SJSA1 (cell line): ENCODE measurements at regions not wholly inside any gene's neighbourhood (a gene's known extent, or its start where the extent isn't known, plus 50 kb on each side); places are given as distances from the start of the nearest gene placed in this dataset.

ENCODE experiments used
- DNase-seq, 2 experiments: peaks; one replicate each; pipeline ENCODE4 v3.0.0-alpha.2; 2015 to 2020; ENCODE audit warnings: low spot score in 2 of 2, low read depth in 1 of 2
- H3K27ac ChIP-seq: fragments of 250-450 bp; sonication (Bioruptor Pico); 2 replicates; pipeline ENCODE4 v1.5.1; 2020; ENCODE audit warnings: mild to moderate bottlenecking, moderate library complexity
- H3K27me3 ChIP-seq: fragments of 250-450 bp; sonication (Bioruptor Pico); replicated peaks from 2 replicates; pipeline ENCODE4 v1.5.1; 2020; ENCODE audit warnings: mild to moderate bottlenecking, moderate library complexity
- H3K36me3 ChIP-seq: fragments of 250-450 bp; sonication (Bioruptor Pico); 2 replicates; pipeline ENCODE4 v1.5.1; 2020; ENCODE audit warnings: mild to moderate bottlenecking
- H3K4me1 ChIP-seq: fragments of 250-450 bp; sonication (Bioruptor Pico); replicated peaks from 2 replicates; pipeline ENCODE4 v1.6.1; 2021; ENCODE audit warnings: mild to moderate bottlenecking
- H3K4me3 ChIP-seq: fragments of 250-450 bp; sonication (Bioruptor Pico); 2 replicates; pipeline ENCODE4 v1.5.1; 2020; ENCODE audit warnings: mild to moderate bottlenecking
- H3K9me3 ChIP-seq: fragments of 250-450 bp; sonication (Bioruptor Pico); replicated peaks from 2 replicates; pipeline ENCODE4 v1.5.1; 2020; ENCODE audit warnings: mild to moderate bottlenecking

DNA sequence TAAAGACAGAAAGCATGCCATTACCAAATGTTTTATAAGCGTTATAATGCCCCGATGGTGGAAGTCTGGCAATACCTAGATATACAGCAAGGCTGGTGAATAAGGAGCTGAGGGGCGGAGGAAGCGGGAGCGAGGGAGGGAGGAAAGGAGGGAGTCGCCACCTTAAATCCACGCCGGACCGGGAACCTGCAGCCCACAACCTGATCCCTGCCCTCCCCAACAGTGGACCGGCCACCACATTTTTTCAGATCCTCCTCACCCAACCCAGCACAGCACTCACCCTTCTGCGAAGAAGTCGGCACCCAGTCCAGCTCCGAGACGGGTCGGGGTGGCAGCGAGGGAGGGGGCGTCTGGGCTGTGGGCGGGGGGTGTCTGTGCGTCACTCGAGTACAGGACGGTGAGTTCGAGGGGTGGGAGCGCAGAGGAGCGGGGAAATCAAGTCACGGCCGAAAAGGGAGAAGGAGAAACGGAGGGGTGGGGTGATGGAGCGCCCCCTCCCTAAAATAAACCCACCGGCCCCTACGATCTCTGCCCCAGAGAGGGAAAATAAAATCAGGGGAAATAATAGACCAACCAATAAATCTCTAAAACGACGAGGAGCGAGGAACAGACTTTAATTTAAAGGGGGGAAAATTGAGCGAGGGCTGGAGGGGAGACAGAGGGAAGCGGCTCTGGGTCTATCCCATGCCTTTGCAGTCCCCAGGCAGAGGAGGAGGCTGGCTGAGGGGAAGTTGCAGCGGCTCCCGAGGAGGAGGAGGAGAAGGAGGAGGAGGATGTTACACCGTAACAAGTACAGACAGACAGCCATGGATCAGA, 96.5 kb upstream of the SERTAD2 start:
- H3K9me3 ChIP-seq, result no peaks in the 10 kb centered on the region
- H3K4me3 ChIP-seq, result peak overlapping the region; percentile 46
- peak overlapping the region; percentile 13 for H3K27ac ChIP-seq
- H3K4me1 ChIP-seq, result peaks cover 10% of the 10 kb centered on the region
- H3K27me3 ChIP-seq, result no peaks in the 10 kb centered on the region
- peak in 1 of 2 experiments; percentile 59 for DNase-seq
- no peaks in the 10 kb centered on the region for H3K36me3 ChIP-seq

DNA sequence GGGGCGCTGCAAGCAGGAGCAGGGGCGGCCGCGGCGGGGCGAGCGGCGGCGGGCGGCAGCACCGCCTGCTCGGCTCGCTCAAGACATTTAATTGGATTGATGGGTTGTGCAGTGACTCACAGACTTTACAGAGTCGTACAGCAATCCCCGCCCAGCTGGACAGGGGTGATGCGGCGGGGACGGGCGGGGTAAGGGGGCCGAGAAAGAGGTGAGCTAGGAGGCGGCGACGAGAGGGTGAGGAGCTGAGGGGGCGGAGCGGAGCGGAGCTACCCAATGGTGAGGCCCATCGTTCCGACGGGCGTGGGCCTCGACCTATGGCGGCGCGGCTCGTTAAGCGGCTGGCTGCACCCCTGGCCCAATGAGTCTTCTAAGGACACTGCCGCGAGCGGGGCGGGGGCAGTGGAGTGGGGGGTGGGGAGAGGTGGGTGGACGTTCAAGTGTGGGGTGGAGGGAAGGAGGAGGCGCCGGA, 97.1 kb upstream of the SERTAD2 start:
- peak; percentile 99 to 100 for DNase-seq
- Histone ChIP-seq H3K27ac (peak overlapping the region; percentile 13), H3K4me3 (peak overlapping the region; percentile 54), H3K4me1 (peaks cover 10% of the 10 kb centered on the region), H3K27me3 (no peaks in the 10 kb centered on the region), H3K36me3 (no peaks in the 10 kb centered on the region), H3K9me3 (no peaks in the 10 kb centered on the region)

DNA sequence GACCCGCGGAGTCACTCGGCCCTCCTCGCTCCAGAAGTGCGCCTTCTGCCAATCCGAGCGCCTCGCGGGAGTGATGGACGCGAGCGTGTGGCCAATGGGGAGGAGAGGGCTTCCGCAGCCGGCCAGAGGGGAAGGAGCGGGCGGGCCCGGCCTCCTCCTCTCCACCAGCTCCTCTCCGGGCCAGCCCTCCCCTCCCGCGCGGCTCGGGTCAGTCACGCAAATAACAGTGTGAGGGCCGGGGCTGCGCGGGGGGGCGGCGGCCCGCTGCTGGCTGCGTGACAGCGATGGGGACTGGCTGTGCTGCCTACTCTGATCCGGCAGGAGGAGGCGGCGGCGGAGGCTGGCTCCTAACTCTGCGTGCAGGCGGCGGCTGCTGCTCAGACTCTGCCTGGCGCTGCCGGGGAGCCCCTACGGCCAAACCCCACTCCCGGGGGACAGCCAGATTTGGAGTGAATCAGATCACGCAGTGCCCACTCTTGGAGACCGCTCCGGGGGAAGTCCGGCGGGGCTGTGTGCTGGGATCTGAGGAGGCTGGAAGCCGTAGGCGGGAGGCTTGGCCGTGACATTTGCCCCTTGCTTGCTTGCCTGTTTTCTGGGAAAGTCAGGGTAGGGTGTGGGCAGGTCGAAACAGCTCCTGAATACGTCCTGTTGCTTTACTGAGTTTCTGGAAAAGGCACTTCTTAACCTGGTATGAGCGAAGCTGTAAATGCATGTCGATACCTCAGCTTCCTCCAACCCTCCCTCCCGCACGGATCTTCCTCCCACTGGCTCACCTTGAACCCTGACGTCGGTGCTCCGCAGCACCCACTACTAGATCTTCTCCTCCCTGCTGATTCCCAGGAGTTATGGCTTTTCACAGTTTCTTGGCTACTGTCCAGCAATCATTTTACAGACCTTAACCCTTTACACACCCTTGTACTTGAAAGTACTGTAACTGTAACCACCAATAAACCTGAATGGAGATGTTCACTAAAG, 97.9 kb upstream of the SERTAD2 start:
- no peaks in the 10 kb centered on the region for H3K27me3 ChIP-seq
- H3K9me3 ChIP-seq, result no peaks in the 10 kb centered on the region
- peaks cover 10% of the 10 kb centered on the region for H3K4me1 ChIP-seq
- no peaks in the 10 kb centered on the region for H3K36me3 ChIP-seq
- peak overlapping the region; percentile 77 for H3K27ac ChIP-seq
- peak overlapping the region; percentile 54 for H3K4me3 ChIP-seq
- peak; percentile 99 to 100 for DNase-seq

DNA sequence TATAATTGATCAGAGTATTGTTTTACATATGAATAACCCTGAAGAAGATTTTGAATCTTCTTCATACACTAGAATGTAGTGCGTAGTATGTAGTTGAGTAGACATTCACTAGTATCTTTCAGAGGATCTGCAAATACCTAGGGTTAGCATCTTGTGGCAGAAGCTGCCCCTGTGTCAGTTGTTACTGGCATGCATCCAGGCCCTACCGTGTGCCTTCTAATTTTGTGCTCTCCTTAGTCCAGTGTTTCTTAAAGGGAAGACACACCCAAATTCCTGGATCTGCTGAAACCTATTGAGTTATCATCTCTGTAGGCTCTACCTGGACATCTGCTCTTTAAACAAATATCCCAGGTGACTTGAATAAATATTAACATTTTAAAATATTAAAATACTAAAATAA, 99.7 kb upstream of the SERTAD2 start:
- no peaks in the 10 kb centered on the region for H3K36me3 ChIP-seq
- peaks cover 10% of the 10 kb centered on the region for H3K4me1 ChIP-seq
- no peaks in the 10 kb centered on the region for H3K9me3 ChIP-seq
- DNase-seq, result no peak
- no peak overlapping the region for H3K27ac ChIP-seq
- H3K4me3 ChIP-seq, result no peak overlapping the region
- H3K27me3 ChIP-seq, result no peaks in the 10 kb centered on the region

DNA sequence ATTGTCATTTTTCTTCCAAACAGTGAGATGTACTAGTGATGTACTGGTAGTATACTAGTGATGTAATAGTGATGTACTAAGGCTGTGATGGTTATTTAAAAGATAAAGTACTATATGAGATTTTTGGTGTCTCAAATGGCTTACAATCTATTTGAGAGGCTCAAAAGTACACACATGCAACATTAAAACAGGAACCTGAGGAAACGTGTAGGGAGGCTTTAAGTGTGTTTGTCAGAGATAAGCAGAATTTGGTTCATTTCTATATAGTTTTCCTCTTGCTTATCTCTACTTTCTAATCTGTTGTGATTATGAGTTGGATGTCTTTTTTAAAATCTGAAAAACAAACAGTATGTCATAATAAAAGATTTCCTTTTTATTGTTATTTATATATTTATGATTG, 100.9 kb upstream of the SERTAD2 start:
- peaks cover 9% of the 10 kb centered on the region for H3K4me1 ChIP-seq
- H3K36me3 ChIP-seq, result no peaks in the 10 kb centered on the region
- no peaks in the 10 kb centered on the region for H3K27me3 ChIP-seq
- no peak overlapping the region for H3K27ac ChIP-seq
- DNase-seq, result no peak
- no peaks in the 10 kb centered on the region for H3K9me3 ChIP-seq
- H3K4me3 ChIP-seq, result no peak overlapping the region

DNA sequence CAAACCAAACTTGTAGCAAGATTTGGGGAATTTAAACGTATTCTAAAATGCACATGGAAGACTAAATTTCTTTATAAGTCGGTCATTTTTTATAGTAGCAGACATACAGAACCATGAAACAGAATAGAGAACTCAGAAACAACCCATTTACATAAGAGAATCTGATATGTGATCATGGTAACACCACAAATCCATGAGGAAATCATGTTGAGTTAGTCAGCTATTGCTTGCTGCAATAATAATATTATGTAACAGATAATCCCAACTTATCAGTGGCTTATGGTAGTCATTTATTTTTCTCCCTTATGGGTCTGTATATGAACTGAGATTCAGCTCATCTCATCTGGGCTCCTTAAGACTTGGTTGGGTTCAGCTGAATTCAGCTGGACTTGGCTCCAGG, 103.4 kb upstream of the SERTAD2 start:
- H3K4me1 ChIP-seq, result peaks cover 2% of the 10 kb centered on the region
- H3K27ac ChIP-seq, result no peak overlapping the region
- H3K4me3 ChIP-seq, result no peak overlapping the region
- H3K36me3 ChIP-seq, result no peaks in the 10 kb centered on the region
- H3K27me3 ChIP-seq, result no peaks in the 10 kb centered on the region
- no peak for DNase-seq
- H3K9me3 ChIP-seq, result no peaks in the 10 kb centered on the region

DNA sequence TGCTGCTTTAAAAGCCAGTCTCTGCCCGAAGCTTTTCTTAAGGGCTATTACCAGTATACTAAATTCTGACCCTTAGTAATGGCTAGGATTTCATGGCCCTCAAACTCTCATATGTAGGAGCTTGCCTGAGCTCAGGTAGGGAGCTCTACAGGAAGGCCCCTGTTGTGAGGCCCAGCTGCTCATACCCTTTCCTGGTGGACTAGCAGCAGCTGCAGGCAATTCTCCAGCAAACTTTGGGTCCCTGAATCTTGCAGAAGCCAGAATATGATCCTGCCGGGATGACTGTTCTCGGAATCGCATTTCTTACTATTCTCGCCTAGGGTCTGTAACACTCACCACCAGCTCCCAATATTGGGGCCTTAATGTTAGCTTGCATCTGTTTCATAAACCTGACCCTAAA, 106.4 kb upstream of the SERTAD2 start:
- H3K4me1 ChIP-seq, result no peaks in the 10 kb centered on the region
- no peak for DNase-seq
- H3K9me3 ChIP-seq, result no peaks in the 10 kb centered on the region
- H3K36me3 ChIP-seq, result no peaks in the 10 kb centered on the region
- H3K4me3 ChIP-seq, result no peak overlapping the region
- H3K27me3 ChIP-seq, result no peaks in the 10 kb centered on the region
- no peak overlapping the region for H3K27ac ChIP-seq

DNA sequence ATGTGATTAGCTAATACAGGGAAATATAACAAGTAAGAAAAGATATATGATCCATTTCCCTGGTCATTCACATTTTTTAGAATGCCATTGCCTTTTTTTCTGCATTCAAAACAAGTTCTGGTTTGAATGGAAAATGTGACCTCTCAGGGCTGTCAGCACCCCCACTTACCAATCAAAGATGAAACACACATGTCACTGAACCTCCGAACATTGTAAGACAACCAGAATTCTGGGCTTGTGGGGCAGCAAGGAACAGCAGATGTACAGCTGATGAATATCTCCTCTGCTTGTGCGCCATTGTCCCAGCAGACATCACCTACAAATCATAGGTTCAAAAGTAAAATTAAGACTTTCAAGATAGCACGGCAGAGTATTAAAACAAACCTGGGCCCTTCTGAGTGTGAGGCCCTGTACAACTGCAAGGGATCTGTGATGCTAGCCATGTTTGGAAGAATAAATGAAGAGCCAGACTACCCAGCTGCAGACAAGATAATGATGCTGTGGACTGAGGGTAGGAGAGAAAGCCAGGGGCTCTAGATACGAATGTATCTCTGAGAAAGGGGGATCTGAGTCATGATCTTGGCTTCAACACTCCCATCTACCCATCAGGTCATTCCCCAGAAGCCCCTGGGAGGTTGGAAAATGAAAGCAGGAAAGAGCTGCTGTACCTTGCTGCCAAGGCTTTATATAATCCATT, 108.7 kb upstream of the SERTAD2 start:
- Histone ChIP-seq H3K27me3 (no peaks in the 10 kb centered on the region), H3K4me1 (peaks cover 11% of the 10 kb centered on the region), H3K36me3 (no peaks in the 10 kb centered on the region), H3K27ac (no peak overlapping the region), H3K4me3 (no peak overlapping the region), H3K9me3 (no peaks in the 10 kb centered on the region)
- DNase-seq, result no peak

DNA sequence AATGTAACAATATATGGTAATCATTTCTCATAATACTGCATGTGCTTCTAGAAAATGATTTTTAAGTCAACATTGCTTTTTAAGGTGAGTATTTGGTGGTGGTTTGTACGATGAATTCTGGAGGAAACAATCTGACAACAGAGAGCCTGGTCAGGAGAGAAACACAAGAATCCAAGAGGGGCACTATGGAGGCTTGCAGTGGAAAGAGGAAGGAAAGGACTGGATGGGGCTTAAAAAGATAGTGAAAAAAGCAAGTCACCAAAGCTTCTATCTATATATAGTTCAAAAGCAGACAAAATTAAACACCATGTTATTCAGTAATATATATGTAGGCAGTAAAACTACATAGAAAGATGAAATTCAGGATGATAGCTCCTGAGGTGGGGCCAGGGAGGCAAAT, 109.4 kb upstream of the SERTAD2 start:
- Histone ChIP-seq H3K9me3 (no peaks in the 10 kb centered on the region), H3K27me3 (no peaks in the 10 kb centered on the region), H3K4me3 (no peak overlapping the region), H3K27ac (no peak overlapping the region), H3K4me1 (peaks cover 11% of the 10 kb centered on the region), H3K36me3 (no peaks in the 10 kb centered on the region)
- DNase-seq, result no peak

DNA sequence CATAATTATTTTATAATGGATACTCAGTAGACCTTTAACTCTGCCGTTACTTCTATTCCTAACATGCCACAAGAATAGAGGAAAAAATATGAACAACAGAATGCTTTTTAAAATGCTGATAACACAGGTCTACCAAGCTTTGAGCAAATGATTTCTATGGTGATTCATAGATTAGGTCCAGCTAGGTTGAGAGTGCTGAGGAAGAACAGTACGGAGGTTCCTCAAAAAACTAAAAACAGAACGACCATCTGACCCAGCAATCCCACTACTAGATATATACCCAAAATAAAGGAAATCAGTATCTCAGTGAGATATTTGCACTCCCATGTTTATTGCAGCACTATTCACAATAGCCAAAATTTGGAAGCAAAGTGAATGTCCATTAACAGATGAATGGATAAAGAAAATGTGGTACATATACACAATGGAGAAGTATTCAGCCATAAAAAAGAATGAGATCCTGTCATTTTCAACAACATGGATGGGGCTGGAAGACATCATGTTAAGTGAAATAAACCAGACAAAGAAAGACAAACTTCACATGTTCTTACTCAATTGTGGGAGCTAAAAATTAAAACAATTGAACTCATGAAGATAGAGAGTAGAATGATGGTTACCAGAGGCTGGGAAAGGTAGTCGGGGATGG, 111.6 kb upstream of the SERTAD2 start:
- Histone ChIP-seq H3K9me3 (no peaks in the 10 kb centered on the region), H3K4me1 (peaks cover 15% of the 10 kb centered on the region), H3K27ac (no peak overlapping the region), H3K36me3 (no peaks in the 10 kb centered on the region), H3K27me3 (no peaks in the 10 kb centered on the region), H3K4me3 (no peak overlapping the region)
- no peak for DNase-seq

DNA sequence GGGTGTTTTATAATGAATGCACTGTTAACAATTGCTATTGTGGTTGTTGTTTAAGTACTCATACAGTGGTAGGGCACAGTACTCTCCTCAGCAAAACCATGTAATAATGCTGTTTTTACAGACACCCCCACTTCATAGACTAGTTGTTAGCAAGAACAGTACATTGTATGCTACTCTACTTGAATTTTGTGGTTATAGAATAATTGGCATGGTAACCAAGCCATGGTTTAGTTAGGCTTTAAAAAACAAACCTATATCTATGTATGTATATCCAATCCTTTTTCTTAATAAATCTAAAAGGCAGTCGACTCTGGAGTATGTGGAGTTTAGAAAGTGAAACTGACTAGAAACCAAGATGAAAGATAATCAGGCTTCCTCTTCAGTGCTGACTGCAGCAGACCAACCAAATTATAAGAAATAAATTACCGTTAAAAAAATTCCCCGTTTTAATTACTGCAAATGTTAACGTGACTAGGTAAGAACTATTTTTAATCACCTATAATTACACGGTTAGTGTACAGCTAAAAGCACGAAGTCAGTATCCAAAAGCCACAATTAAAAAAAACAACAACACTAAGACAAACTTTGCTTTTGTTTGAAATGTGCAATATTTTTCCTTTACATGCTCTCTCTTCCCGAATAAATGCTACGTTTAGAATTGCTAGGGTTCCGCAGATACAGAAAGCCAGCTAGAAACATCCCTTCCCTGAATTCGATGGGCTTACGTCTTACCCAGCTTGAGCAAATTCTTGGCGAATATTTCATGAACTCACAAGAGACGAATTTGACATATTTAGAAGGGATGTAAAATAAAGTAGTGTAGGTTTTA, 113.3 kb upstream of the SERTAD2 start:
- Histone ChIP-seq H3K27me3 (no peaks in the 10 kb centered on the region), H3K9me3 (no peaks in the 10 kb centered on the region), H3K4me1 (peaks cover 22% of the 10 kb centered on the region), H3K4me3 (peak overlapping the region; percentile 56), H3K27ac (peak overlapping the region; percentile 96), H3K36me3 (no peaks in the 10 kb centered on the region)
- DNase-seq, result peak in 1 of 2 experiments; percentile 64

DNA sequence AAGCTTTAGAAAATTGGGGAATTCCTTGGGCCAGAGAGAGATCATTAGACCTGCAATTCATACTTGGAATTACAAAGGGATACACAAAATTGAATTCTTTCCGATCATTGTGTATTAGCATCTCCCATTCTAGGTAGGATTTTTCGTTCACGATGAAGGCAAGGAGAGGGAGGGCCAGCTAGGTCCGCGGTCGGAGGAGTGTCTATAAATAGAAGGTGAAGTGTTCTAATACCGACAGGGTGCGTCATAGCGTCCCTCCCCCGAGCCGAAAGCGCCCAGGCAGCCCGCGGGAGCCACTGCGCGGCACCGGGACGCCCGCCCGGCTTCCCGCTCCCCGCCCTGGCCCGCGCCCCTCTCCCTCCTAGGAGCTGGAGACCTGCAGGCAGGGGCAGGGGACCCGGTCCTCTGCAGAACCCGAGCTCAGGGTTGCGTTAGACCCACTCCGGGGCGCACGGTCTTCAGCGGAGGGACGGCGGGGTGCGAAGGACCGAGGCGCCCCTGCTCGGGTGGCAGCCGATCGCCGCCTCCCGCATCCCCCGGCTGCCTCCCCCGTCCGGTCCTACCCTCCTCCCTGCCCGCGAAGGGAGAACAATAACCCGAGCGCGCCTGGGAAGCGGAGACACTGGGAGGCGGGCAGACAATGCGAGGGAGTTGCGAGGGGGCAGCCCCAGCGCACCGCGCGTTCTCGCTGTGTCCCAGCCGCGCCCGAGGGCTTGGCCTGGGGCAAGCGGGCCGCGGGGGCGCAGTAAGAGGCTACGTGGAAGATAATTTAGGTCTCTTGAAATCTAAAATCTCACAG, 114.2 kb upstream of the SERTAD2 start:
- peak; percentile 96 to 98 for DNase-seq
- Histone ChIP-seq H3K4me1 (peaks cover 22% of the 10 kb centered on the region), H3K4me3 (peak overlapping the region; percentile 56), H3K27me3 (no peaks in the 10 kb centered on the region), H3K36me3 (no peaks in the 10 kb centered on the region), H3K27ac (peak overlapping the region; percentile 96), H3K9me3 (no peaks in the 10 kb centered on the region)
